HEK293 (cell line): ENCODE measurements at regions not wholly inside any gene's neighbourhood (a gene's known extent, or its start where the extent isn't known, plus 50 kb on each side); places are given as distances from the start of the nearest gene placed in this dataset.

Experiments
- CTCF ChIP-seq: fragments of 450-650 bp; formaldehyde crosslinking; IDR thresholded peaks from 2 replicates; pipeline ENCODE4 v1.5.1; 2016; ENCODE audit warnings: missing biosample characterization, missing genetic modification characterization
- ZNF645 ChIP-seq: fragments of 450-650 bp; formaldehyde crosslinking; IDR thresholded peaks from 2 replicates; pipeline ENCODE4; 2016; ENCODE audit warnings: missing biosample characterization, missing genetic modification characterization

GRCh38 chr6:170145272-170145592 lies 145.6 kb downstream of the DLL1 start:
- TF ChIP-seq ZNF645, result no peak
- TF ChIP-seq CTCF (tag by site-specific recombination), result no peak
